ENCODE measurements at regions not wholly inside any gene's neighbourhood (a gene's known extent, or its start where the extent isn't known, plus 50 kb on each side); places are given as distances from the start of the nearest gene placed in this dataset.

- no peak for TF ChIP-seq YY1 (IDR thresholded peaks at IDR 0.05)
- TF ChIP-seq CTCF (IDR thresholded peaks at IDR 0.05; ENCODE audit: low read depth, low read length, missing input control) = no peak
- no peak for TF ChIP-seq EGR1 (IDR thresholded peaks at IDR 0.05; ENCODE audit: low read depth in 2 of 2)
- no peak for TF ChIP-seq GABPA (IDR thresholded peaks at IDR 0.05 in 1 of 2, conservative IDR thresholded peaks at IDR 0.05 in 1 of 2)
- no peak for TF ChIP-seq REST (IDR thresholded peaks at IDR 0.05)
- no peak for TF ChIP-seq TAF1 (conservative IDR thresholded peaks at IDR 0.05)
- no peak for TF ChIP-seq MAX (IDR thresholded peaks at IDR 0.05)
- TF ChIP-seq ZBTB33 (IDR thresholded peaks at IDR 0.05) = no peak
- TF ChIP-seq RAD21 (IDR thresholded peaks at IDR 0.05) = no peak
Observed at GRCh38 chr9:129340427-129341170, 162.5 kb upstream of the IER5L start.
